ENCODE measurements at regions not wholly inside any gene's neighbourhood (a gene's known extent, or its start where the extent isn't known, plus 50 kb on each side); places are given as distances from the start of the nearest gene placed in this dataset.

- no peak for TF ChIP-seq CTCF (IDR thresholded peaks at IDR 0.05 in 4 of 5, conservative IDR thresholded peaks at IDR 0.05 in 1 of 5)
- no peak for TF ChIP-seq POLR2A (IDR thresholded peaks at IDR 0.05)
These were observed 255.1 kb upstream of the CXADR start for GRCh38 chr21:17257784-17258183.

All from gastrocnemius medialis (tissue), 4 donors.